GF-D8 (cell line): ENCODE measurements at regions not wholly inside any gene's neighbourhood (a gene's known extent, or its start where the extent isn't known, plus 50 kb on each side); places are given as distances from the start of the nearest gene placed in this dataset.
"Not testable (repeated sequence)": the region's sequence is repeated elsewhere in the genome, so short reads cannot be mapped to it uniquely, and the experiment has no call there.

Source experiments
- DNase-seq: peaks from one replicate; lab custom pipeline; 2025; lab: John Stamatoyannopoulos, UW

- DNase-seq = no peak
These were observed 1408.7 kb upstream of the GOT2 start for GRCh38 chr16:60142619-60143347.

GRCh38 chr16:60137891-60138290 is 1403.8 kb upstream of the GOT2 start:
- DNase-seq = no peak

- DNase-seq = no peak
These were observed 1393.1 kb upstream of the GOT2 start for GRCh38 chr16:60127196-60127595.

GRCh38 chr16:60126115-60126514 is 1392.0 kb upstream of the GOT2 start:
- not testable (repeated sequence) for DNase-seq

- DNase-seq = no peak
These were observed 1389.4 kb upstream of the GOT2 start for GRCh38 chr16:60123392-60124023.

GRCh38 chr16:60120586-60120985 is 1386.5 kb upstream of the GOT2 start:
- no peak for DNase-seq

- no peak for DNase-seq
These were observed 1376.4 kb upstream of the GOT2 start for GRCh38 chr16:60110531-60110930.

GRCh38 chr16:60107871-60108270 is 1373.8 kb upstream of the GOT2 start:
- no peak for DNase-seq

GRCh38 chr16:60107437-60107836 is 1373.3 kb upstream of the GOT2 start:
- DNase-seq = peak; percentile 45

GRCh38 chr16:60100371-60100770 is 1366.3 kb upstream of the GOT2 start:
- no peak for DNase-seq

- no peak for DNase-seq
These were observed 1357.4 kb upstream of the GOT2 start for GRCh38 chr16:60091529-60091928.

GRCh38 chr16:60091071-60091470 is 1357.0 kb upstream of the GOT2 start:
- DNase-seq = no peak

- DNase-seq = no peak
These were observed 1353.4 kb upstream of the GOT2 start for GRCh38 chr16:60087530-60087929.

GRCh38 chr16:60078819-60079218 is 1344.7 kb upstream of the GOT2 start:
- not testable (repeated sequence) for DNase-seq

GRCh38 chr16:60077861-60078260 is 1343.7 kb upstream of the GOT2 start:
- peak; percentile 47 for DNase-seq

GRCh38 chr16:60074378-60074777 is 1340.3 kb upstream of the GOT2 start:
- DNase-seq = no peak

GRCh38 chr16:60073376-60073775 is 1339.3 kb upstream of the GOT2 start:
- DNase-seq = no peak

- no peak for DNase-seq
These were observed 1329.9 kb upstream of the GOT2 start for GRCh38 chr16:60064026-60064425.

GRCh38 chr16:60061396-60061795 is 1327.3 kb upstream of the GOT2 start:
- no peak for DNase-seq

- no peak for DNase-seq
These were observed 1326.6 kb upstream of the GOT2 start for GRCh38 chr16:60060731-60061130.

GRCh38 chr16:60059141-60059540 is 1325.0 kb upstream of the GOT2 start:
- no peak for DNase-seq

- no peak for DNase-seq
These were observed 1307.6 kb upstream of the GOT2 start for GRCh38 chr16:60041671-60042070.

- DNase-seq = no peak
These were observed 1297.6 kb upstream of the GOT2 start for GRCh38 chr16:60031740-60032139.

- no peak for DNase-seq
These were observed 1293.2 kb upstream of the GOT2 start for GRCh38 chr16:60027351-60027750.
